ENCODE measurements at regions not wholly inside any gene's neighbourhood (a gene's known extent, or its start where the extent isn't known, plus 50 kb on each side); places are given as distances from the start of the nearest gene placed in this dataset.

- DNase-seq (ENCODE audit: low read depth, low spot score) = no peak
These were observed 590.3 kb upstream of the MIR17HG start for GRCh38 chr13:90757127-90757680.

GRCh38 chr13:90760639-90761038 lies 586.8 kb upstream of the MIR17HG start:
- DNase-seq (ENCODE audit: low read depth, low spot score) = no peak

GRCh38 chr13:90763476-90764150 lies 583.9 kb upstream of the MIR17HG start:
- DNase-seq (ENCODE audit: low read depth, low spot score) = no peak

- DNase-seq (ENCODE audit: low read depth, low spot score) = no peak
These were observed 581.0 kb upstream of the MIR17HG start for GRCh38 chr13:90766386-90766902.

GRCh38 chr13:90768116-90768515 lies 579.4 kb upstream of the MIR17HG start:
- no peak for DNase-seq (ENCODE audit: low read depth, low spot score)

- DNase-seq (ENCODE audit: low read depth, low spot score) = no peak
These were observed 578.1 kb upstream of the MIR17HG start for GRCh38 chr13:90769387-90769786.

- no peak for DNase-seq (ENCODE audit: low read depth, low spot score)
These were observed 577.2 kb upstream of the MIR17HG start for GRCh38 chr13:90770334-90770733.

GRCh38 chr13:90773681-90774080 lies 573.8 kb upstream of the MIR17HG start:
- no peak for DNase-seq (ENCODE audit: low read depth, low spot score)

- DNase-seq (ENCODE audit: low read depth, low spot score) = no peak
These were observed 571.3 kb upstream of the MIR17HG start for GRCh38 chr13:90776051-90776748.

GRCh38 chr13:90783273-90783672 lies 564.2 kb upstream of the MIR17HG start:
- DNase-seq (ENCODE audit: low read depth, low spot score) = no peak

GRCh38 chr13:90787007-90787406 lies 560.5 kb upstream of the MIR17HG start:
- DNase-seq (ENCODE audit: low read depth, low spot score) = no peak

- DNase-seq (ENCODE audit: low read depth, low spot score) = no peak
These were observed 555.2 kb upstream of the MIR17HG start for GRCh38 chr13:90792335-90792734.

- no peak for DNase-seq (ENCODE audit: low read depth, low spot score)
These were observed 554.1 kb upstream of the MIR17HG start for GRCh38 chr13:90793261-90793820.

- no peak for DNase-seq (ENCODE audit: low read depth, low spot score)
These were observed 551.0 kb upstream of the MIR17HG start for GRCh38 chr13:90796474-90796873.

- DNase-seq (ENCODE audit: low read depth, low spot score) = no peak
These were observed 550.2 kb upstream of the MIR17HG start for GRCh38 chr13:90797335-90797734.

GRCh38 chr13:90798381-90798780 lies 549.1 kb upstream of the MIR17HG start:
- DNase-seq (ENCODE audit: low read depth, low spot score) = no peak

- DNase-seq (ENCODE audit: low read depth, low spot score) = no peak
These were observed 547.3 kb upstream of the MIR17HG start for GRCh38 chr13:90800082-90800746.

- no peak for DNase-seq (ENCODE audit: low read depth, low spot score)
These were observed 545.9 kb upstream of the MIR17HG start for GRCh38 chr13:90801621-90802020.

GRCh38 chr13:90803210-90803609 lies 544.3 kb upstream of the MIR17HG start:
- no peak for DNase-seq (ENCODE audit: low read depth, low spot score)

- no peak for DNase-seq (ENCODE audit: low read depth, low spot score)
These were observed 541.4 kb upstream of the MIR17HG start for GRCh38 chr13:90806016-90806615.

- no peak for DNase-seq (ENCODE audit: low read depth, low spot score)
These were observed 540.6 kb upstream of the MIR17HG start for GRCh38 chr13:90806892-90807291.

All from pulmonary artery endothelial cell (primary cell).